ENCODE measurements at regions not wholly inside any gene's neighbourhood (a gene's known extent, or its start where the extent isn't known, plus 50 kb on each side); places are given as distances from the start of the nearest gene placed in this dataset.

GRCh38 chr9:16153221-16153620 is 600.4 kb downstream of the CCDC171 start:
- intact Hi-C loops (cut with DNase I) = no loop called here
- H3K27me3 ChIP-seq = peaks cover 0 to 17% of the 10 kb centered on the region in 2 donors
- ATAC-seq = no peak
- no peaks in the 10 kb centered on the region for H3K9me3 ChIP-seq
- H3K36me3 ChIP-seq = no peaks in the 10 kb centered on the region
- H3K4me1 ChIP-seq = no peaks in the 10 kb centered on the region
- no peak overlapping the region for H3K27ac ChIP-seq
- DNase-seq = no peak
- TF ChIP-seq CTCF (IDR thresholded peaks at IDR 0.05) = no peak
- no peak overlapping the region for H3K4me3 ChIP-seq

DNA sequence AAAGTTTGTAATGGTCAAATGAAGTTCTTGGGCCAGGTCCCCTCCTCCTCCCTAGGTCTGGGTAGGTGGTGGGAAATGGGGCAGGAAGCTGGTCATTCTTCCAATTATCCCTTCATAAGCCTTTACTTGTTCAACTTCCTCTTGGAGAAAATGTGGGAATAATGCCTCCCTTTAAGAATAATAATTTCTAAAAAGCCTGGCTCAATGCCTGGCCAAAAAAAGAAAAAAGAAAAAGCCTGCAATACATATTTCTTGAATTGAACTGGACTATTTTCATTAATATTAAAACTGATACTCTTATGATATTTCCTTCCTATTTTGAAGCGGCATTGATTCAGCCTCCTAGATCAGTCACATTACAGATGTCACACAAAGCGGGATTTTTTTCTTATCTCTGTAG is 600.9 kb downstream of the CCDC171 start:
- intact Hi-C loops (cut with DNase I) = no loop called here
- ATAC-seq = no peak
- H3K4me3 ChIP-seq = no peak overlapping the region

GRCh38 chr9:16154521-16155078 is 601.8 kb downstream of the CCDC171 start:
- ATAC-seq (peak; percentile 89), DNase-seq (peak in 3 of 4 donors; percentile 23 to 85 (median 42))
- Histone ChIP-seq H3K4me1 (no peaks in the 10 kb centered on the region), H3K27ac (no peak overlapping the region), H3K9me3 (no peaks in the 10 kb centered on the region), H3K27me3 (peaks cover 0 to 17% of the 10 kb centered on the region in 2 donors), H3K4me3 (no peak overlapping the region), H3K36me3 (no peaks in the 10 kb centered on the region)
- no peak for TF ChIP-seq CTCF (IDR thresholded peaks at IDR 0.05)
- intact Hi-C loops (cut with DNase I) = no loop called here

More for the DNA sequence above, 600.9 kb downstream of the CCDC171 start:
- Histone ChIP-seq H3K27me3 (peaks cover 0 to 17% of the 10 kb centered on the region in 2 donors), H3K4me1 (no peaks in the 10 kb centered on the region), H3K27ac (no peak overlapping the region), H3K36me3 (no peaks in the 10 kb centered on the region), H3K9me3 (no peaks in the 10 kb centered on the region)
- no peak for DNase-seq
- TF ChIP-seq CTCF (IDR thresholded peaks at IDR 0.05) = no peak

GRCh38 chr9:16155878-16156277 is 603.0 kb downstream of the CCDC171 start:
- Histone ChIP-seq H3K36me3 (no peaks in the 10 kb centered on the region), H3K4me3 (no peak overlapping the region), H3K9me3 (no peaks in the 10 kb centered on the region), H3K27ac (no peak overlapping the region), H3K4me1 (no peaks in the 10 kb centered on the region), H3K27me3 (peaks cover 0 to 17% of the 10 kb centered on the region in 2 donors)
- no peak for TF ChIP-seq CTCF (IDR thresholded peaks at IDR 0.05)
- ATAC-seq (no peak), DNase-seq (no peak)
- intact Hi-C loops (cut with DNase I) = no loop called here

DNA sequence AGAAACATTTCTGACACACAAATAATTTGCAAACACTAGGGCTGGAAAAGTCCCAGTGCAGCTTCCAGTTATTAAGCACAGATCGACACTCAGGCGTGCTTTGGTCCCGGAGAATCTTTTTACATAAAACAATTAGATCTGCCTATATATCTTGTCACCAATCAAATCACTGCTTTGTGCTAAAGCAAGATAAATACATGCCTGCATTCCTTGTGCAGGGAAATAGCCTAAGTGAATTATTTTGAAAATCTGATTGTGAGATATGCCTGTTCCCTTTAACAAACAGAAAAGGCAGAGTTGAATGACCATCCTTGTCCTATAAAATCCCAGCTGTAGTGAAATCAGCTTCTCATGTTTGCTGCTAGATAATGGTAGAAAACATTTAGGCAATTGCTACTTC is 604.4 kb downstream of the CCDC171 start:
- DNase-seq = no peak
- Histone ChIP-seq H3K9me3 (no peaks in the 10 kb centered on the region), H3K27me3 (peaks cover 0 to 17% of the 10 kb centered on the region in 2 donors), H3K27ac (no peak overlapping the region), H3K4me3 (no peak overlapping the region), H3K36me3 (no peaks in the 10 kb centered on the region), H3K4me1 (no peaks in the 10 kb centered on the region)
- intact Hi-C loops (cut with DNase I) = no loop called here
- no peak for TF ChIP-seq CTCF (IDR thresholded peaks at IDR 0.05)
- no peak for ATAC-seq

Data from left lung (tissue), 4 donors.